ENCODE measurements at regions not wholly inside any gene's neighbourhood (a gene's known extent, or its start where the extent isn't known, plus 50 kb on each side); places are given as distances from the start of the nearest gene placed in this dataset.
"Not testable (repeated sequence)": the region's sequence is repeated elsewhere in the genome, so short reads cannot be mapped to it uniquely, and the experiment has no call there.

DNA sequence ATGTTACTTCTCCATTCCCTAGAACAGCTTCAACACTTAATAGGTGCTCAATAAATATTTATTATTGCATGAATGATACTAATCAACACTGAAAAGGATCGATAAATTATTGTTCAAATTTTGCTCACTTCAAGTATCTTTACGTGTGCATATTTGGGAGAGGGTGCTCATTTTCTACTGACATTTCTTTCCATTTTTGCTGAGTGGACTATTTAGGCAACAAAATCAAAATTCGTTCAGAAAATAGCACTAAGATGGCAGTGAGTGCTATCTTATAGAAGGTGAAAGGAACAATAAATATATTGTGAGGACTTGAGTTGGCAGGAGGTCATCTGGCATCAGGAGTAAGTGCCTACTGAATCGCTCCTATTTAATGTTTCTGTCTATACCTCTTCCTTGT lies 501.9 kb upstream of the IRAK1BP1 start:
- in situ Hi-C loops (cut with HindIII; ENCODE audit: low pct_ligation_motif_present, low sequenced_read_pairs), result no loop called here
- DNase-seq, result no peak
- H3K36me3 ChIP-seq (replicated peaks), result no peaks in the 10 kb centered on the region
- no peak overlapping the region for H3K27ac ChIP-seq
- no peaks in the 10 kb centered on the region for H3K27me3 ChIP-seq (replicated peaks)
- TF ChIP-seq, protein P1, sequence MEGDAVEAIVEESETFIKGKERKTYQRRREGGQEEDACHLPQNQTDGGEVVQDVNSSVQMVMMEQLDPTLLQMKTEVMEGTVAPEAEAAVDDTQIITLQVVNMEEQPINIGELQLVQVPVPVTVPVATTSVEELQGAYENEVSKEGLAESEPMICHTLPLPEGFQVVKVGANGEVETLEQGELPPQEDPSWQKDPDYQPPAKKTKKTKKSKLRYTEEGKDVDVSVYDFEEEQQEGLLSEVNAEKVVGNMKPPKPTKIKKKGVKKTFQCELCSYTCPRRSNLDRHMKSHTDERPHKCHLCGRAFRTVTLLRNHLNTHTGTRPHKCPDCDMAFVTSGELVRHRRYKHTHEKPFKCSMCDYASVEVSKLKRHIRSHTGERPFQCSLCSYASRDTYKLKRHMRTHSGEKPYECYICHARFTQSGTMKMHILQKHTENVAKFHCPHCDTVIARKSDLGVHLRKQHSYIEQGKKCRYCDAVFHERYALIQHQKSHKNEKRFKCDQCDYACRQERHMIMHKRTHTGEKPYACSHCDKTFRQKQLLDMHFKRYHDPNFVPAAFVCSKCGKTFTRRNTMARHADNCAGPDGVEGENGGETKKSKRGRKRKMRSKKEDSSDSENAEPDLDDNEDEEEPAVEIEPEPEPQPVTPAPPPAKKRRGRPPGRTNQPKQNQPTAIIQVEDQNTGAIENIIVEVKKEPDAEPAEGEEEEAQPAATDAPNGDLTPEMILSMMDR (IDR thresholded peaks at IDR 0.05; ENCODE audit: low read depth, low read length, missing control alignments), result no peak
- H3K4me3 ChIP-seq (ENCODE audit: low read depth, low read length), result no peak overlapping the region

GRCh38 chr6:78377056-78377455 lies 490.3 kb upstream of the IRAK1BP1 start:
- H3K27me3 ChIP-seq (replicated peaks), result no peaks in the 10 kb centered on the region
- H3K36me3 ChIP-seq (replicated peaks), result no peaks in the 10 kb centered on the region
- in situ Hi-C loops (cut with HindIII; ENCODE audit: low pct_ligation_motif_present, low sequenced_read_pairs), result no loop called here
- no peak for DNase-seq
- TF ChIP-seq, protein P1 (IDR thresholded peaks at IDR 0.05; ENCODE audit: low read depth, low read length, missing control alignments), result no peak
- H3K27ac ChIP-seq, result no peak overlapping the region
- H3K4me3 ChIP-seq (ENCODE audit: low read depth, low read length), result no peak overlapping the region

DNA sequence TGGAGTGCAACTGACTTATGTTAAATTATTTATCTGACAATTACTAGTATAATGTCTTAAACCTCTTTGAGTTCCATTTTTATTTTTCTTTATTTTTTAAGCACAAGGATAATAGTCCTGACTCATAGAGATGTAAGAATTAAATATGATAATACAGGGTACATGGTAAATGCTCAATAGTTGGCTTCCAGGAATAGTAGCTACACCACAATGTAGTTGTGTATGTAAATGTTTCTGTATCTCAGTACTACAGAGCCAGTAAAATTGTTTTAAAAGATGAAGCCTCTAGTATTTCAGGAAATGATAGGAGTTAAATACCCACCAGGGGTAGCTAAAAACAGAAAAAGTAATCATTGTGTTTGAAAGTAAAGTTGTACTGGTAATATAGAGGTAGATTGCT lies 487.4 kb upstream of the IRAK1BP1 start:
- Histone ChIP-seq H3K36me3 (replicated peaks) (no peaks in the 10 kb centered on the region), H3K27me3 (replicated peaks) (no peaks in the 10 kb centered on the region), H3K4me3 (ENCODE audit: low read depth, low read length) (no peak overlapping the region), H3K27ac (no peak overlapping the region)
- TF ChIP-seq, protein P1 (IDR thresholded peaks at IDR 0.05; ENCODE audit: low read depth, low read length, missing control alignments), result no peak
- DNase-seq, result no peak
- in situ Hi-C loops (cut with HindIII; ENCODE audit: low pct_ligation_motif_present, low sequenced_read_pairs), result no loop called here

DNA sequence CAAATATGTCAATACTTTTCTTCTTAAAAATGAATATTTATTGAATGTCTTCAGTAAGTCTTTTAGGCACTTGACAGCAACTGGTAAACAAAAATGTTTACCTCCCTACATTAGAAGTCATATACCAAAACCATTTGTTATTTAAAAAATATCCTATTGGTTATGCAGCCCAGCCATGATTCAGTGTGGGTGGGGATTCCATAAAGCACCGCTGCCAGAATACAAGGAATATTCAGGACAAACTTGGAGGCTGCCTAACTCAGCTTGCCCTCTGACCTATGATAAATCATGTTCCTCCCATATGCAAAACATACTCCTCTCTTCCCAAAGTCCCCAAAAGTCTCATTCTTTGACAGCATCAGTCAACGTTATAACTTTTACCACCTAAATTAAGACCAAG lies 486.8 kb upstream of the IRAK1BP1 start:
- TF ChIP-seq, protein P1 (IDR thresholded peaks at IDR 0.05; ENCODE audit: low read depth, low read length, missing control alignments), result no peak
- in situ Hi-C loops (cut with HindIII; ENCODE audit: low pct_ligation_motif_present, low sequenced_read_pairs), result no loop called here
- DNase-seq, result no peak
- Histone ChIP-seq H3K4me3 (ENCODE audit: low read depth, low read length) (no peak overlapping the region), H3K27me3 (replicated peaks) (no peaks in the 10 kb centered on the region), H3K27ac (no peak overlapping the region), H3K36me3 (replicated peaks) (no peaks in the 10 kb centered on the region)

DNA sequence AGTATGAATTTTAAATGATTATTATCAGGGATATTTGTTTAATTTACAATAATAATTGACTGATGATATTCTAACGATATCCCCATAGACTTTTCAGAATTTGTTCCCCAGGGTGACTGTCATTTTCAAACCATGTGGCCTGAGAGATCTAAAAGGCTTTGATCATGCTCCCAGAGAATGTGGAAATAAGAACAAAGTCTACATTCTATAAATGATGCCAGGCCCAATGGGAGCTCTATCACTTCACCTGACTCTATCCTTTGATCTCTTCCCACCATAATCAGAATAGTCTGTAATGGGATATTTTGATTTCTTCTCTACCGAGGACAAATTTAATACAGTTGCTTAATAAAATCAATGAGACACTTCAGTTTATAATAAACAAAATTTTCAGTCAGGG lies 483.4 kb upstream of the IRAK1BP1 start:
- Histone ChIP-seq H3K27me3 (replicated peaks) (no peaks in the 10 kb centered on the region), H3K27ac (no peak overlapping the region), H3K36me3 (replicated peaks) (no peaks in the 10 kb centered on the region), H3K4me3 (ENCODE audit: low read depth, low read length) (no peak overlapping the region)
- no peak for DNase-seq
- TF ChIP-seq, protein P1 (IDR thresholded peaks at IDR 0.05; ENCODE audit: low read depth, low read length, missing control alignments), result no peak
- in situ Hi-C loops (cut with HindIII; ENCODE audit: low pct_ligation_motif_present, low sequenced_read_pairs), result no loop called here

DNA sequence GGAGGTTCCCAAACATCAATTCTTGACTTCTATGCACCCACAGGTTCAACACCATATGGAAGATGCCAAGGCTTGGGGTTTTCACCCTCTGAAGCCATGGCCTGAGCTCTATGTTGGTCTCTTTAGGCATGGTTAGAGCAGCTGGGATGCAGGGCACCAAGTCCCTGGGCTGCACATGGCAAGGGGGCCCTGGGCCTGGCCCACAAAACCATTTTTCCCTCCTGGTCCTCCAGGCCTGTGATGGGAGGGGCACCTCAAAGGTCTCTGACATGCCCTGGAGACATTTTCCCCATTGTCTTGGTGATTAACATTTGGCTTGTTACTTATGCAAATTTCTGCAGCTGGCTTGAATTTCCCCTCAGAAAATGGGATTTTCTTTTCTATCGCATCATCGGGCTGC lies 480.5 kb upstream of the IRAK1BP1 start:
- H3K27me3 ChIP-seq (replicated peaks); DNase-seq; H3K36me3 ChIP-seq (replicated peaks); in situ Hi-C loops (cut with HindIII; ENCODE audit: low pct_ligation_motif_present, low sequenced_read_pairs); H3K4me3 ChIP-seq (ENCODE audit: low read depth, low read length); H3K27ac ChIP-seq: not testable (repeated sequence)

Measured in brain microvascular endothelial cell (primary cell).